AG09319 (cell line): ENCODE measurements at regions not wholly inside any gene's neighbourhood (a gene's known extent, or its start where the extent isn't known, plus 50 kb on each side); places are given as distances from the start of the nearest gene placed in this dataset.
"Not testable (repeated sequence)": the region's sequence is repeated elsewhere in the genome, so short reads cannot be mapped to it uniquely, and the experiment has no call there.

Source experiments
- DNase-seq: peaks from one replicate; pipeline ENCODE4 v3.0.0-alpha.2; 2010; ENCODE audit warnings: low read depth; ENCODE audit errors: extremely low read depth
- CTCF ChIP-seq: IDR thresholded peaks from 2 replicates; pipeline ENCODE4 v1.5.1; 2011; ENCODE audit warnings: low read depth, mild to moderate bottlenecking, inconsistent platforms, low read length, moderate library complexity

- no peak for DNase-seq
- no peak for TF ChIP-seq CTCF
Measured at GRCh38 chr12:7591531-7591930, 74.2 kb downstream of the APOBEC1 start.

DNA sequence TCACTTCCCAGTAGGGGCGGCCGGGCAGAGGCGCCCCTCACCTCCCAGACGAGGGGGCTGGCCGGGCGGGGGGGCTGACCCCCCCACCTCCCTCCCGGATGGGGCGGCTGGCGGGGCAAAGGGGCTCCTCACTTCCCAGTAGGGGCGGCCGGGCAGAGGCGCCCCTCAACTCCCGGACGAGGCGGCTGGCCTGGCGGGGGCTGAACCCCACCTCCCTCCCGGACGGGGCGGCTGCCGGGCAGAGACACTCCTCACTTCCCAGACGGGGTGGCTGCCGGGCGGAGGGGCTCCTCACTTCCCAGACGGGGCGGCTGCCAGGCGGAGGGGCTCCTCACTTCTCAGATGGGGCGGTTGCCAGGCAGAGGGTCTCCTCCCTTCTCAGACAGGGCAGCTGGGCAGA is 75.6 kb downstream of the APOBEC1 start:
- not testable (repeated sequence) for DNase-seq

DNA sequence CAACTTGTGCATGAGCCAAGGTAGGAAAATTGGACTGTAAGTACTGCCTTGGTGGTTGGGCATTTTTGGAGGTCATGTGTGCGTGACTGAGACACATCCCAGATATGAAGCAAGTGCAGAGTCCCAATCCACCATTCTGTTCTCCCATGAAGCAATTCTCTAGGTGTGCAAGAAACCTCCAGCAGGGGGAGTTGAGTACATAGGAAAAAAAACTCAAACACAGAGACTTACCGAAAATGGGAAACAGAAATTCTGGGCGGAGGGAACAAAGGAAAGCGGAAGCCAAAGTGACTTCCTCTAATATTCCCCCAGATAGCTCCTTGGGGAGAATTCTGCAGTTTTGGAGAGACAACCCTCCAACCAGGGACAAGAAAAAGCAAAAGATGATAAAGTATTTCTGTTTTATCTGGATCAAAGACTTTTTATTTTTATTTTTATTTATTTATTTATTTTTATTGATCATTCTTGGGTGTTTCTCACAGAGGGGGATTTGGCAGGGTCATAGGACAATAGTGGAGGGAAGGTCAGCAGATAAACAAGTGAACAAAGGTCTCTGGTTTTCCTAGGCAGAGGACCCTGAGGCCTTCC is 76.9 kb downstream of the APOBEC1 start:
- peak; percentile 65 for TF ChIP-seq CTCF
- peak; percentile 24 for DNase-seq

- not testable (repeated sequence) for DNase-seq
Measured at GRCh38 chr12:7584137-7584536, 80.6 kb upstream of the CD163 start.

- TF ChIP-seq CTCF, result no peak
- no peak for DNase-seq
Measured at GRCh38 chr12:7583471-7583870, 79.9 kb upstream of the CD163 start.

GRCh38 chr12:7582796-7583195 is 79.2 kb upstream of the CD163 start:
- no peak for TF ChIP-seq CTCF
- no peak for DNase-seq

DNA sequence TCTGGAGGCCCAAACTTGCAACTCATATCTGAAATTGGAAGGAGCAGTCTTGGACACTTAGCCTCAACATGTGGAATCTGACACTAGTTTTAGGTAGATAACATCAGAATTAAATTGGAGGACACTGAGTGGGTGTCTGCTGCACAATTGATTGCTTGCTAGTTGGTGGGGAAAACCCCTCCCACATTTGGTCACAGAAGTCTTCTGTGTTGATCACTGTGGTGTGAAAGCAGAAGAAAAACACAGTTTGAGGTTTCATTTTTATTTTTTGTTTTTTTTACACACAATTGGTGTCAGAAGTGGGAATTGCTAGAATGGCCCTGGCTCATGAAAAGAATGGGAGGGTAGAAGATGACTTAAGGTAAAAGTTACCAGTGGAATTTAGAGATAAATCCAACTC is 78.0 kb upstream of the CD163 start:
- TF ChIP-seq CTCF, result no peak
- DNase-seq, result no peak

DNA sequence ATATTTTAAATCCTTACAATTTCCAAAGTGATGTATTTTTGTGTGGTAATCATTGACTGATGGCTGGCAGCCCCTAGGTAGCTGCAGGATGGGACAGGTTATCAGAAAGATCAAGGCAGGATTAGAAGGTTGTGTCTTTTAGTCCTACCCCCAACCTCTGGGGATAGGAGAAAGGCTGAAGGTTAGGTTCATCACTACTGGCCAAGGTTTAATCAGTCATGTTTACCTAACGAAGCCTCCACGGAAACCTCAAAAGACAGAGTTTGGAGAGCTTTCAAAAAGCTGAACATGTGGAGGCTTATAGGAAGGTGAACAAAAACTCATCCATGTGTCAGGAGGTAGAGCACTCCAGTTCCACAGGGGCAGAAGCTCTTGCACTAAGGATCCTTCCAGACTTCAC is 77.5 kb upstream of the CD163 start:
- no peak for DNase-seq
- TF ChIP-seq CTCF, result no peak
